Endothelial cell (in vitro differentiated cells): ENCODE measurements at regions not wholly inside any gene's neighbourhood (a gene's known extent, or its start where the extent isn't known, plus 50 kb on each side); places are given as distances from the start of the nearest gene placed in this dataset.

Experiments
- DNase-seq: peaks from one replicate; pipeline ENCODE4 v3.0.0; 2021; ENCODE audit warnings: low spot score
- H3K27ac Mint-ChIP-seq: one replicate; pipeline ENCODE4 v1.8.0; 2021; ENCODE audit warnings: mixed read lengths, inconsistent platforms; ENCODE audit not compliant: unreplicated experiment
- H3K27me3 Mint-ChIP-seq: one replicate; pipeline ENCODE4 v1.8.0; 2021; ENCODE audit warnings: mild to moderate bottlenecking, moderate library complexity, mixed read lengths, inconsistent platforms; ENCODE audit not compliant: unreplicated experiment
- H3K36me3 Mint-ChIP-seq: one replicate; pipeline ENCODE4 v1.8.0; 2021; ENCODE audit warnings: mild to moderate bottlenecking, low read depth, mixed read lengths, inconsistent platforms; ENCODE audit not compliant: unreplicated experiment
- H3K4me1 Mint-ChIP-seq: one replicate; pipeline ENCODE4 v1.8.0; 2021; ENCODE audit warnings: mild to moderate bottlenecking, mixed read lengths, inconsistent platforms; ENCODE audit not compliant: unreplicated experiment
- H3K4me3 Mint-ChIP-seq: one replicate; pipeline ENCODE4 v1.8.0; 2021; ENCODE audit warnings: mild to moderate bottlenecking, mixed read lengths, inconsistent platforms; ENCODE audit not compliant: unreplicated experiment
- H3K9me3 Mint-ChIP-seq: one replicate; pipeline ENCODE4 v1.8.0; 2021; ENCODE audit warnings: mixed read lengths, inconsistent platforms; ENCODE audit not compliant: unreplicated experiment
- TF ChIP-seq, protein P1 (sequence below): fragments of 200-600 bp; sonication (generic); IDR thresholded peaks from one replicate; pipeline ENCODE4 v1.5.0; 2021; ENCODE audit warnings: antibody characterized with exemption; ENCODE audit not compliant: unreplicated experiment

DNA sequence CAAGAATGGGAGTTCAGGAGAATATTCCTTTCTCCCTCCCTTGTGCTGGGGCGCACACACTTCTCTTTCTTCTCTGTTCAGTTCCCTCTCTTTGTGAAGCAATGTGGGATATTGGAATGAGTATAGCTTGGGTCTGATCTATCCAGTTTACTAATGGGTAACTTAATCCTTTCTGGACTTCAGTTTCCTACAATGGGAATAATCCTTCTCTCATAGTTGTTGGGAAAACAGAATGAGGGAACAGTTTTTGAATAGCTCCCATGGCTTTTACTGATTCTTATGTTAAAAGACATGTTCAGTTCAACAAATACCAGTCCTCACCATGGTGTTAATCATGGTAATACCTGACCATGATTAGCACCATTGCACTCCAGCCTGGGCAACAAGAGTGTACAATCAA lies 93.1 kb downstream of the ARL4C start:
- TF ChIP-seq, protein P1, sequence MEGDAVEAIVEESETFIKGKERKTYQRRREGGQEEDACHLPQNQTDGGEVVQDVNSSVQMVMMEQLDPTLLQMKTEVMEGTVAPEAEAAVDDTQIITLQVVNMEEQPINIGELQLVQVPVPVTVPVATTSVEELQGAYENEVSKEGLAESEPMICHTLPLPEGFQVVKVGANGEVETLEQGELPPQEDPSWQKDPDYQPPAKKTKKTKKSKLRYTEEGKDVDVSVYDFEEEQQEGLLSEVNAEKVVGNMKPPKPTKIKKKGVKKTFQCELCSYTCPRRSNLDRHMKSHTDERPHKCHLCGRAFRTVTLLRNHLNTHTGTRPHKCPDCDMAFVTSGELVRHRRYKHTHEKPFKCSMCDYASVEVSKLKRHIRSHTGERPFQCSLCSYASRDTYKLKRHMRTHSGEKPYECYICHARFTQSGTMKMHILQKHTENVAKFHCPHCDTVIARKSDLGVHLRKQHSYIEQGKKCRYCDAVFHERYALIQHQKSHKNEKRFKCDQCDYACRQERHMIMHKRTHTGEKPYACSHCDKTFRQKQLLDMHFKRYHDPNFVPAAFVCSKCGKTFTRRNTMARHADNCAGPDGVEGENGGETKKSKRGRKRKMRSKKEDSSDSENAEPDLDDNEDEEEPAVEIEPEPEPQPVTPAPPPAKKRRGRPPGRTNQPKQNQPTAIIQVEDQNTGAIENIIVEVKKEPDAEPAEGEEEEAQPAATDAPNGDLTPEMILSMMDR, result no peak
- peaks cover 26% of the 10 kb centered on the region for H3K4me1 Mint-ChIP-seq

DNA sequence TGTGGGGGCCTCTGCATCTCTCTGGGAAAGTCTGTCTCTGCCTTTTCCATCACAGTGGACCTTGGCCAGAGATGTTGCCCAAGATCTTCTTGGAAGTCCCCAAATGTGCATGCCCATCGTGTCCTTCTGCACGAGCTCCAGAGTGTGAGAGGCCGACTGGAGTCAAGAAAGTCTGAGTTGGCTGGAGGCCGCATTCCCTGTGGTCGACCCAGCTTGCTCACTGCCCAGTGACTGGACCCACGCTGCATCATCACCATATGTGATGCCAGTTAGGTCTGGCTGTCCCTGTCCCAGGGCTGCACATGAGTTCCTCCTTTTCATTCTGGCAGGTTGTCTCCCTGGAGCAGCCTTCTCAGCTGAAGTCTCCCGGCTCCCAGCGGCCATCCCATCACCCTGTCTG lies 93.8 kb downstream of the ARL4C start:
- peaks cover 5% of the 10 kb centered on the region for H3K27me3 Mint-ChIP-seq
- no peaks in the 10 kb centered on the region for H3K36me3 Mint-ChIP-seq
- H3K27ac Mint-ChIP-seq, result no peak overlapping the region
- H3K4me1 Mint-ChIP-seq, result peaks cover 26% of the 10 kb centered on the region
- no peak for DNase-seq
- H3K4me3 Mint-ChIP-seq, result no peak overlapping the region
- H3K9me3 Mint-ChIP-seq, result no peaks in the 10 kb centered on the region
- TF ChIP-seq, protein P1, result no peak

More for the DNA sequence above, 93.1 kb downstream of the ARL4C start:
- Mint-ChIP-seq H3K36me3 (no peaks in the 10 kb centered on the region), H3K27ac (no peak overlapping the region), H3K27me3 (peaks cover 5% of the 10 kb centered on the region), H3K4me3 (no peak overlapping the region), H3K9me3 (no peaks in the 10 kb centered on the region)
- DNase-seq, result no peak

DNA sequence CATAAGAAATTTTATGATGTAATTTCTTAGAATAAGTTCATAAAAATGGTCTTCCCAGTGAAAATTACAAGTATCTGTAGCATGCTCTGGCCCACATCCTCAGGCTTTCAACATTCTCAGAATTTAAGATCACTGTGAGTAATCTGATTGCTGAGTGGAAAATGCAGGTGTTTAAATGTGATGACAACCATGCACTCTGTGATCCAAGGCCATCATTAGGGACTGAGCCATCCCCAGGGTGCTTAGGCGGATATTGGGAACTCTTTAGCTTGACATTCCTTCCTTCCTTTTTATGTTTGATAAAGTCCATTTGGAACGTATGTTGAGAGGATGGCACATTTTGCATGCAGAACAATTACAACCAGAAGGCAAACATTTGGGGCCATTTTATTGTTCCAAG lies 95.5 kb downstream of the ARL4C start:
- DNase-seq, result no peak
- peaks cover 23% of the 10 kb centered on the region for H3K4me1 Mint-ChIP-seq
- H3K9me3 Mint-ChIP-seq, result no peaks in the 10 kb centered on the region
- H3K27ac Mint-ChIP-seq, result no peak overlapping the region
- peaks cover 5% of the 10 kb centered on the region for H3K27me3 Mint-ChIP-seq
- H3K4me3 Mint-ChIP-seq, result no peak overlapping the region
- H3K36me3 Mint-ChIP-seq, result no peaks in the 10 kb centered on the region
- TF ChIP-seq, protein P1, result no peak

DNA sequence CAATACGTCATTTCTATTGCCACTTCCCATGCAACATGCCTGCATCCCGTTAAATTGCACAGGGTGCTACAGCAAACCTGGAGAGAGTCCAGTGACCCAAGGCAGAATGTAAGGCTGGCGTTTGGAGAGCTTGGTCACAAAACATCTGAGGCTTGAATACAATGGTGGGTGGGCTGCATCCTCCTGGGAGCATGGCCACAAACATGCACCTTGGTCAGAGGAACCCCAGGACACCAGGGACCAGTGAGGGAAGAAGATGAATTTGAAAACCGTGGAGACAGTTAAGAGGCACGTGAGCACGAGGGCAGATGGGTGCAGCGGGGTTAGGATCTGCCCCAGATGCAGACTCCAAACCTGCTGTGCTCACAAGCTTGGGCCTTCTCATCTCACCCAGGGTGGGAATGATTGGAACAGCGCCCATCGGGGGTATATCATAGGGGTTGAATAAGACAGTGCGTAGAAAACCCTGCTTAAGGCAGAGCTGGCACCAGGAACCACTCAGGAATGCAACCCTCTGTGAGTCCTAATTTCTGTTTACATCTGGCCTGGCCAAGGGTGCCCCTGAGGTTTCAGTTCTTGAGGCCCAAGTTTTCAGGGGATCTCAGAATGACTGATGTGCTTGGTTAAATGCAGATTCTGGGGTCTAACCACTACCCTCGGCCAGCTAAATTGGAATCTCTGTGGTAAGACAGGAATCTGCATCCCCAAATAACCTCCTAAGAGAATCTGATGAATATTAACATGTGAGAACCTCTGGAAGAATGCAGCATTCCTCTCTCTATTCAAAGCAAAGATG lies 97.2 kb downstream of the ARL4C start:
- H3K4me3 Mint-ChIP-seq, result no peak overlapping the region
- peaks cover 1% of the 10 kb centered on the region for H3K27me3 Mint-ChIP-seq
- TF ChIP-seq, protein P1, result no peak
- no peaks in the 10 kb centered on the region for H3K9me3 Mint-ChIP-seq
- H3K36me3 Mint-ChIP-seq, result no peaks in the 10 kb centered on the region
- no peak overlapping the region for H3K27ac Mint-ChIP-seq
- peaks cover 5% of the 10 kb centered on the region for H3K4me1 Mint-ChIP-seq
- no peak for DNase-seq

DNA sequence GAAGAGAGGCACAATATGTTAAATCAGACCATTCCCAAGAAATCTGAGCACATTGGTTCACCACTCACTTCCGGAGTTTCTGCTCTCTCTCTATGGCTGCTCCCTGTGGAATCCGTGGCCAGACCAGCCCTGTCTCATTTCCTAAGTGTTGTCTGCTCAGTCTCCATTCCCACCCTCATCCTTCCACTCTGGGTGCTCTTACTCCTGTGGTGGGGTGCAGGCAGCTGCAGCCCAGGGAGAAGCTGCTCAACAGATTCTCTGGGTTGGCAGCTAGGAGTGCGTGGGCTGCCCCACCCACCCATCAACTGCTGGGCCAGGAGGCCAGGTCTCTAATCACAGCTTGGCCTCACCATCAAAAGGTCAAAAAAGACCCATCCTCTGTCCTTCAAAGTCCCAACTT lies 98.3 kb downstream of the ARL4C start:
- Mint-ChIP-seq H3K4me3 (no peak overlapping the region), H3K4me1 (no peaks in the 10 kb centered on the region), H3K36me3 (no peaks in the 10 kb centered on the region), H3K27me3 (peaks cover 1% of the 10 kb centered on the region), H3K9me3 (no peaks in the 10 kb centered on the region), H3K27ac (no peak overlapping the region)
- DNase-seq, result no peak
- TF ChIP-seq, protein P1, result no peak
